K562 (cell line): ENCODE measurements at regions not wholly inside any gene's neighbourhood (a gene's known extent, or its start where the extent isn't known, plus 50 kb on each side); places are given as distances from the start of the nearest gene placed in this dataset.

ENCODE experiments used
- CBFA2T3 ChIP-seq: fragments of 450-650 bp; IDR thresholded peaks from 2 replicates; pipeline ENCODE4 v1.6.1; 2017
- ETS1 ChIP-seq: conservative IDR thresholded peaks from 2 replicates; pipeline ENCODE4 v1.6.1; 2011; ENCODE audit warnings: low read depth, mild to moderate bottlenecking, low read length; ENCODE audit not compliant: control insufficient read depth
- HNRNPUL1 ChIP-seq: fragments of 200-400 bp; formaldehyde crosslinking; IDR thresholded peaks from 2 replicates; pipeline ENCODE4 v1.6.1; 2017; ENCODE audit warnings: low read length
- MYBL2 ChIP-seq, 2 experiments: fragments of 450-650 bp in 1 of 2; sonication (generic) in 1 of 2; formaldehyde crosslinking in 1 of 2; IDR thresholded peaks; 2 replicates each; pipeline versions ENCODE4 v1.6.1 to v1.8.1; 2017 to 2022; ENCODE audit warnings: borderline replicate concordance in 1 of 2, inconsistent platforms in 1 of 2, low read depth in 1 of 2, mild to moderate bottlenecking in 1 of 2, missing genetic modification reagents in 1 of 2, moderate library complexity in 1 of 2
- NFATC3 ChIP-seq: fragments of 450-650 bp; IDR thresholded peaks from 2 replicates; pipeline ENCODE4 v1.6.1; 2017; ENCODE audit warnings: mild to moderate bottlenecking
- POLR2AphosphoS2 ChIP-seq: IDR thresholded peaks from 2 replicates; pipeline ENCODE4 v1.6.1; 2012; ENCODE audit warnings: low read length, improper control_type of control experiment
- PRDM10 ChIP-seq: fragments of 450-650 bp; IDR thresholded peaks from 2 replicates; pipeline ENCODE4 v1.6.1; 2018; ENCODE audit not compliant: partially characterized antibody
- SPI1 ChIP-seq: IDR thresholded peaks from 2 replicates; pipeline ENCODE4 v1.6.1; 2011; ENCODE audit warnings: low read depth, low read length, control low read depth, borderline replicate concordance
- STAT6 ChIP-seq: sonication (generic); formaldehyde crosslinking; IDR thresholded peaks from 2 replicates; pipeline ENCODE4 v1.8.1; 2023; ENCODE audit warnings: mild to moderate bottlenecking, missing genetic modification reagents
- UBTF ChIP-seq, 2 experiments: IDR thresholded peaks; 2 replicates each; pipeline ENCODE4 v1.6.1; 2012; ENCODE audit warnings: improper control_type of control experiment in 2 of 2, low read depth in 2 of 2, low read length in 2 of 2, borderline replicate concordance in 1 of 2
- ZFP1 ChIP-seq: fragments of 450-650 bp; formaldehyde crosslinking; IDR thresholded peaks from 2 replicates; pipeline ENCODE4 v1.4.0; 2020; ENCODE audit warnings: mild to moderate bottlenecking, mixed read lengths
- ZKSCAN1 ChIP-seq: fragments of 150-350 bp; IDR thresholded peaks from 2 replicates; pipeline ENCODE4 v1.6.1; 2016; ENCODE audit warnings: low read depth, low read length
- ZNF121 ChIP-seq: sonication (generic); formaldehyde crosslinking; conservative IDR thresholded peaks from 2 replicates; pipeline ENCODE4 v1.8.0; 2022; ENCODE audit warnings: missing genetic modification reagents
- ZNF140 ChIP-seq: fragments of 250-450 bp; sonication (Bioruptor Pico); IDR thresholded peaks from 2 replicates; pipeline ENCODE4 v1.8.0; 2021; ENCODE audit warnings: moderate library complexity, mild to moderate bottlenecking, inconsistent platforms
- ZNF174 ChIP-seq: fragments of 250-450 bp; sonication (Bioruptor Pico); IDR thresholded peaks from 2 replicates; pipeline ENCODE4 v1.4.0; 2020; ENCODE audit warnings: mild to moderate bottlenecking
- ZNF263 ChIP-seq: sonication (generic); formaldehyde crosslinking; IDR thresholded peaks from 2 replicates; pipeline ENCODE4 v1.8.0; 2022; ENCODE audit warnings: mild to moderate bottlenecking, missing genetic modification reagents, borderline replicate concordance
- ZSCAN32 ChIP-seq: fragments of 450-650 bp; formaldehyde crosslinking; IDR thresholded peaks from 2 replicates; pipeline ENCODE4 v1.4.0; 2020; ENCODE audit warnings: mild to moderate bottlenecking, moderate library complexity

DNA sequence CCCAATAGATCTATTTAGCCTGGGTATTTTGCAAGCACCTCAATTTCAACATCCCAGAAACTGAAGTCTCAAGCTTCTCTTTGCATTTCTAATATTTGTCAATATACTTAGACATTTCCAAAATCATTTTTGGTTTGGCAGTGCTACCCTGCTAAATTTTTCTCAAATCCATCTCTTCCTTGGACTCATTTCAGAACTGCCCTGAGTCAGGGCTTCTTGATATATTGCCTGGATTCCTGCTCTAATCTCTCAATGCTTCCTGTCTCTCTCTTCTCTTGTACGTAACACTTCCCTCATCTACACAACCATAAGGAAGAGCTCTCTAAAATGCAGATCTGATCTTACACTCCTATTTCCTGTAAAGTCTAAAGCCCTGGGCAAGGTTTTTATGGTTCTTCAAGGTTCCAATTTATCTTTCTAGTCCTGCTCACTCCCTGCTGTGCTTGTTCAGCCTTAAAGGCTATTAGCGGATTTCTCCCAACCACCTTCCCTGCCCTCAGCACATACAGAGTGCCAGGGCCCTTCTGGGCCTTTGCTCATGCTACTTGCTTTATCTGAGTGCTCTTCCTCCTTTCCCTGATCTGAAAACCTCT lies 53.0 kb upstream of the MME start (continued):
- TF ChIP-seq UBTF (IDR thresholded peaks at IDR 0.05; ENCODE audit: borderline replicate concordance in 1 of 2, low read depth in 2 of 2, low read length in 2 of 2) = no peak
- no peak for TF ChIP-seq ZNF174
- TF ChIP-seq STAT6 (CRISPR knock-in tag) = no peak
- no peak for TF ChIP-seq ZKSCAN1
- TF ChIP-seq ZNF140 (CRISPR knock-in tag) = no peak
- TF ChIP-seq ZSCAN32 (CRISPR knock-in tag) = no peak
- peak; percentile 25; the same call in 1 of the 2 replicates for TF ChIP-seq SPI1
- no peak for TF ChIP-seq ZNF121 (CRISPR knock-in tag)
- TF ChIP-seq PRDM10 = no peak
- TF ChIP-seq HNRNPUL1 = no peak
- TF ChIP-seq ZNF263 (CRISPR knock-in tag) = no peak
- peak; percentile 91 for TF ChIP-seq CBFA2T3
- TF ChIP-seq MYBL2 (IDR thresholded peaks at IDR 0.05; ENCODE audit: low read depth) = no peak
- TF ChIP-seq MYBL2 (CRISPR knock-in tag; IDR thresholded peaks at IDR 0.05; ENCODE audit: borderline replicate concordance) = no peak
- TF ChIP-seq ZFP1 = no peak
- TF ChIP-seq ETS1 = no peak
- TF ChIP-seq POLR2AphosphoS2 = no peak
- no peak for TF ChIP-seq NFATC3
